Mesodermal cell (in vitro differentiated cells): ENCODE measurements at regions not wholly inside any gene's neighbourhood (a gene's known extent, or its start where the extent isn't known, plus 50 kb on each side); places are given as distances from the start of the nearest gene placed in this dataset.

Source experiments
- H3K27ac ChIP-seq: 2 replicates; pipeline ENCODE4 v1.7.0; 2013; ENCODE audit warnings: mild to moderate bottlenecking, low read depth, low read length, moderate library complexity; ENCODE audit not compliant: severe bottlenecking
- H3K36me3 ChIP-seq: 2 replicates; pipeline ENCODE4 v1.7.1; 2013; ENCODE audit warnings: mild to moderate bottlenecking, low read length, moderate library complexity; ENCODE audit not compliant: control insufficient read depth, insufficient read depth
- H3K4me1 ChIP-seq: one replicate; pipeline ENCODE4 v1.7.1; 2013; ENCODE audit warnings: mild to moderate bottlenecking, low read length; ENCODE audit not compliant: insufficient read depth, control insufficient read depth, poor library complexity, severe bottlenecking
- H3K4me3 ChIP-seq: 2 replicates; pipeline ENCODE4 v1.7.0; 2013; ENCODE audit warnings: low read length, control low read depth, mild to moderate bottlenecking; ENCODE audit not compliant: insufficient read depth, poor library complexity, severe bottlenecking; ENCODE audit errors: extremely low read depth
- H3K9me3 ChIP-seq: 2 replicates; pipeline ENCODE4 v1.7.1; 2013; ENCODE audit warnings: mild to moderate bottlenecking, low read length, moderate library complexity; ENCODE audit not compliant: control insufficient read depth
- WGBS, 2 experiments: methylation state at CpG; one replicate each; pipeline ENCODE4 v1.1.5; 2013; ENCODE audit warnings: missing lambda C conversion rate in 2 of 2; ENCODE audit not compliant: insufficient coverage in 2 of 2; 5-methylcytosine and 5-hydroxymethylcytosine counted together

DNA sequence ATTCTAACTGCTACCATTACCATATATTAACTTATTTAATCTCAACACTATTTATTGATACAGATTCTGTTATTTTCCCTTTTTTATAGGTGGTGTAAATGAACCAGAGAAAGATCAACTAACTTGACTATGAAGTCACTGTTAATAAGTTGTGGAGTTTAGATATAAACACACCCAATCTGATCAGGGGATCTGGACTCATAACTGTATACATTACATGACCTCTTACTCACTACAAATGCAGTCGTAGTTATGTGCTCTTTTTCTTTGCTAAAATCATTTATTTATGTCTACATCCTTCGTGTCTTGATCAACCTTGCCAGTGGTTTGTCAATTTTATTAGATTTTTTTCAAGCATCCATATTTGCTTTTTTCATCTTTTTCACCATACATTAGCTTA lies 614.8 kb upstream of the FAM241A start:
- no peaks in the 10 kb centered on the region for H3K36me3 ChIP-seq
- H3K4me1 ChIP-seq: no peaks in the 10 kb centered on the region
- no peaks in the 10 kb centered on the region for H3K9me3 ChIP-seq
- no peak overlapping the region for H3K4me3 ChIP-seq
- H3K27ac ChIP-seq: no peak overlapping the region
- WGBS, 2 experiments: 89% methylated on average over 2 of the region's 2 CpGs; no CpG with 5 or more reads in 1 of the 2 experiments

DNA sequence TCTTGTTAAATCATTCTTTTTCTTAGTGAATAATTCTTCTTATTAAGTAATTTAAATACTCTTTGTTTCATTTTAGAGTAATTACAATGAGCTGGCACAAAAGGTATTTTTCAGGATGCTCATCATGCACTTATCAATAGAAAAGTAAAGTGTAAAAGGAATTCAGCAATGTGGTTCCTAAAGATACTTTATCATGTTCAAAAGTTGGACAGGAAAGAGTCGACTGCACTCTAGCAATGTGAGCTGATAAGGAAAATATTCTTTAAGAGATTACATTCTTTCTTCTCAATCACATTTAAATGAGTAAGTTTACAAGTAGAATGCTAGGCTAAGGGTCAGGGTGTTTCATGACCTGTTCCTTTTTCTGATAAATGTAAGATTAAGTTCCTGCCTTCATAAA lies 609.5 kb upstream of the FAM241A start:
- Histone ChIP-seq H3K4me3 (no peak overlapping the region), H3K36me3 (no peaks in the 10 kb centered on the region), H3K9me3 (no peaks in the 10 kb centered on the region), H3K4me1 (peaks cover 6% of the 10 kb centered on the region), H3K27ac (no peak overlapping the region)
- WGBS, 2 experiments: no CpG with 5 or more reads among the region's 1 CpG

DNA sequence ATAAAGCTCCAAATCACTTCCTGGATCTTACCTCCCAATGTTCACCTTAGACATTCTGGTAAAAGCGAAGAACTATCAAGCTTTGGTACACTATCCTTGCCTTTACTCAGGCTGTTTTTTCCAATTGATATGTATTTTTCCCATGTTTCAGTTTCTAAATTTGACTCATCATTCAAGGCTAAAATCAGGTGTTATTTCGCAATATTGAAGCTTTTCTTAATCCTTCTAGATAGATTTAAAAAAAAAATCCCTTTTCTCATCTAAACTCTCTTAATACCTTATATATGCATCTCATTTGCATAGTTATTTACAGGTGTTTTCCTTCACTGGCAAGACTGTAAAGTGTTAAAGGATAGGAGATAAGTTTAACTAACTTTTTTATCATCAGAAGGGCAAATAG lies 608.1 kb upstream of the FAM241A start:
- Histone ChIP-seq H3K4me3 (no peak overlapping the region), H3K27ac (no peak overlapping the region), H3K4me1 (peaks cover 6% of the 10 kb centered on the region), H3K9me3 (no peaks in the 10 kb centered on the region), H3K36me3 (no peaks in the 10 kb centered on the region)
- 100% methylated on average over 1 to 2 of the region's 2 CpGs for WGBS, 2 experiments

DNA sequence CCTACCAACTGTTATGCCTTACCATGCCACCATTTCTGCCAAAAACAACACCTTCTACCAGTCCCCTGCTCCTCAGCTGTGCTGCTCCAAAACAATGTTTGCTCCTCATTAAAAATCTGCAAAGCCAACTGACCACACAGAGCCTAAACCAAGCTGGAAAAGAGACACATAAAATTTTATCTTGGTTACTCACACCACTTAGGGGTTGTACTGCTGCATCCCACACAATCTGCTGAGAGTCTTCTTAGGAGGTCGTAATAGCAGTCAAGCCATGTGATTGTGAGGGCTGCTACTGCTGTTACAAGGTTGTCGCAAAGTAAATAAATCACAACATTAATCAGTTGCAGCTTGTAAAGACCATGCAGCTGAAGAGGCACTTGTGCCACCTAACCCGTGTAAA lies 607.4 kb upstream of the FAM241A start:
- 86 to 100% methylated on average over 2 of the region's 3 CpGs for WGBS, 2 experiments
- Histone ChIP-seq H3K4me1 (peaks cover 6% of the 10 kb centered on the region), H3K9me3 (no peaks in the 10 kb centered on the region), H3K36me3 (no peaks in the 10 kb centered on the region), H3K4me3 (no peak overlapping the region), H3K27ac (peak overlapping the region; percentile 29)

DNA sequence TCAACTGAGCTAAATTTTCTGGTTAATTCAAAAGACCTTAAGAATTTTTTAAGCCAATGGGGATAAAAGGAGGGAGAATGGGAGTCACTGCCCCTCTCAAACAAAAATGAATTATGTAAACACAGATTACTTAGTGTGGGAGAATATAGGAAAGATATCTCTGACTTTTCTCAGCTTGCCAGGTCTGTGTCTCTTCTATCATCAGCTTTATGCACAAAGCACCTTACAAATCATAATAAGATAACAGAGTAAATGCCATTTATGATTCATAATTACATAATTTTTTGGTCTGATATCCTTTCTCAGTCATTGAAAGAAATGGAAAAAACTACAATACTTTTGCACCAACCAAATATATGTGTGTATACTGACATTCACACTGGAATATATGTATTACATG lies 604.6 kb upstream of the FAM241A start:
- no peak overlapping the region for H3K27ac ChIP-seq
- H3K36me3 ChIP-seq: no peaks in the 10 kb centered on the region
- no peaks in the 10 kb centered on the region for H3K9me3 ChIP-seq
- peaks cover 6% of the 10 kb centered on the region for H3K4me1 ChIP-seq
- no peak overlapping the region for H3K4me3 ChIP-seq

DNA sequence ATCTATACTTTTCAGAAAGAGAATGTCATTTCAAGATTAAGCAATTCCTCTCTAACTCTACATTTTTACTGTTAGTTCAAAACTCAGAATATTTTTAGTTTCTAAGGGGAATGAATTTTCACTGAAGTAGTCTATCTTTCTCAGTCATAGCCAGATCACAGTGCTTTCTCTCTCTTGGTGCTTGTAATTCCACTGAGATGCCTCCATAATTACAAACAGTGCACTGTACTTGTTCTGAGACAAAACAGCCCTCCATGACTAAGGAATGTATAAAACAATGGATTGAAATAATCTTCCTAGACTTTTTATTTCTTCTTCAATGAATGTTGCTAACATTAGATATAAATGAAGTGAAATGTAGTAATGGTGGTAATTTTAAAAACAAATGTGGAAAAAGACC lies 603.2 kb upstream of the FAM241A start:
- Histone ChIP-seq H3K36me3 (no peaks in the 10 kb centered on the region), H3K4me3 (no peak overlapping the region), H3K4me1 (peaks cover 6% of the 10 kb centered on the region), H3K9me3 (no peaks in the 10 kb centered on the region), H3K27ac (no peak overlapping the region)

DNA sequence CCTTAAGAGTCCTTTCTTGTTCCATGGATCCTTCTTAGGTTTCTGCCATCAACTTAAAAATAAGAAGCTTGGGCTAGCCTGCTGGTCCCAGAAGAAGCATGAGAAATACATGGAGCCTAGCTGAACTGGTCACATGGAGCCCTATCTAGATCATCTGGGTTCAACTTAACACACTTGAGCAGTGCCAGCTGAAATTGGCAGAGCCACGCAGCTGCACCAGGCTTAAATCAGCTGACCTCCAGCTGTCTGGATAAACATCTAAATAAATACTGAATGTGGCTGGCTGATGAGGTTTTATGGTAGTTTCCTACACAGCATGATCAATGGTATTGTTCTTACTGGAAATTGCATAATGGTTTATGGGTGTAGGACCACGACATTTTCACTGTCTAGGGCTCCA lies 598.4 kb upstream of the FAM241A start:
- H3K9me3 ChIP-seq: no peaks in the 10 kb centered on the region
- WGBS, 2 experiments: 55 to 88% methylated on average over 1 to 2 of the region's 2 CpGs
- no peak overlapping the region for H3K4me3 ChIP-seq
- H3K4me1 ChIP-seq: no peaks in the 10 kb centered on the region
- H3K36me3 ChIP-seq: no peaks in the 10 kb centered on the region
- H3K27ac ChIP-seq: no peak overlapping the region

DNA sequence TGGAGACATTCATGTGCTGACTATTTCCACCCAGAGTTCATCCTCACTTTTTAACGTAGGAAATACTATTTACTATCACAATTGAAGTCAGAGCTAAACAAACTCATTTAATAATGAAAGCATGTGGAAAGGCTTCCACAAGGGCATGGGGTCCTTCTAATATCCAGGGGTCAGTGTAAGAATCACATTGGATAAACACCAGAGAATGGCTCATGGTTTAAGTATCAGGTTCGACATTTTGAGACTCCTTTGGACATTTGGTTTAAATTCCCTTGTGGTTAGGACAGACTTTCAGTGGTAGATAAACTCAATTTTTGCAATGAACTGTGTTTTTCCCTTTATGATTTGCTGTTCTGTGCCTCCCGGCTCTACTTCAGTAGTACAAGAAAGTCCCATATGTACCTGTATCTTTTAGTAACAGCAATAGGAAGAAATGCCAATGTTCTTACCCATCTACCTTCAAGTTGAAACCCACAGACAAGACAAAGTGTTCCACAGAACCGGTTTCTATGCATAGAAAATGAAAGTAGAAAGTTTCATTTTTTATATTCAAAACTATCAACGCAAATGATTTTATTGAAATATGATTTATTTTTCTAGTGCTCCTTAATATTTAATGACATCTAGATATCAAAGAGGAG lies 589.0 kb upstream of the FAM241A start:
- Histone ChIP-seq H3K36me3 (no peaks in the 10 kb centered on the region), H3K4me1 (no peaks in the 10 kb centered on the region), H3K9me3 (no peaks in the 10 kb centered on the region), H3K27ac (no peak overlapping the region), H3K4me3 (no peak overlapping the region)
- WGBS, 2 experiments: 73 to 91% methylated on average over 1 of the region's 5 CpGs

DNA sequence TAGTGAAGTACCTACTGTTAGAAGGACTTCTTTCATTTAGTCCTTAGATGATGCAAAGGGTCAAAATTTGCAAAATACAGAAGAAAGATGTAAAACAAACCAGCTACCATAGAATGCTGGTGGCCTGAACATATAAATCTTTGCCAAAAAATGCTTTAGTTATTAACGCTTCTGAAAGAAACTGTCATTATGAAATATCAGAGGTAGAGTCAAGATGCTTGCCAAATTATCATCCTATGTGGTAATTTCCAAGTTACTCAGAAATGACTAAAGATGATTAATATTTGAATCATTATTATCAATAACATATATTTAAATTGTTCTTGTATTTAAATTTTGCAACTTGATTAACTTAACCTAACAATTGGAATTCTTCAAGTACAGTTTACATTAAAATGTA lies 588.4 kb upstream of the FAM241A start:
- no peak overlapping the region for H3K27ac ChIP-seq
- 100% methylated on average over 1 of the region's 1 CpG for WGBS, 2 experiments
- no peak overlapping the region for H3K4me3 ChIP-seq
- H3K9me3 ChIP-seq: no peaks in the 10 kb centered on the region
- no peaks in the 10 kb centered on the region for H3K4me1 ChIP-seq
- H3K36me3 ChIP-seq: no peaks in the 10 kb centered on the region

DNA sequence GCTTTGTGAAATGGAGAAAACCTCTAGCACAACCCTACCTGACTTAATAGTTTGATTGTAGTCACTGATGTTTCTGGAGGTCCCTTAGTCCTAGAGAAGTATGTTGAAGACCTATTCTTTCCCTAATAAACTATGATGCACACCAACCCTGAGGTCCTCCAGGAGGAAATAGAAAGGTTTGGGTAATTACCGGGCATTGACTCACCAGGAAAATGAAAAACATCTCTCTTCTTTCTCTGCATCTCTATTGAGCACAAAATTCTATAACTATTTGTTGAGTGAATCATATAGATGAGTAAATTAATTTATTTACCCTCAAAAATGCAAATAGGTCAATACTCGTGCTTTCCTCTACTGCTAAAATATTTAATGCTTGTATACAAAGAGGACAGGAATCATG lies 582.4 kb upstream of the FAM241A start:
- H3K4me1 ChIP-seq: no peaks in the 10 kb centered on the region
- no peaks in the 10 kb centered on the region for H3K36me3 ChIP-seq
- no CpG with 5 or more reads among the region's 2 CpGs for WGBS, 2 experiments
- H3K27ac ChIP-seq: no peak overlapping the region
- H3K4me3 ChIP-seq: no peak overlapping the region
- H3K9me3 ChIP-seq: peaks cover 6% of the 10 kb centered on the region

DNA sequence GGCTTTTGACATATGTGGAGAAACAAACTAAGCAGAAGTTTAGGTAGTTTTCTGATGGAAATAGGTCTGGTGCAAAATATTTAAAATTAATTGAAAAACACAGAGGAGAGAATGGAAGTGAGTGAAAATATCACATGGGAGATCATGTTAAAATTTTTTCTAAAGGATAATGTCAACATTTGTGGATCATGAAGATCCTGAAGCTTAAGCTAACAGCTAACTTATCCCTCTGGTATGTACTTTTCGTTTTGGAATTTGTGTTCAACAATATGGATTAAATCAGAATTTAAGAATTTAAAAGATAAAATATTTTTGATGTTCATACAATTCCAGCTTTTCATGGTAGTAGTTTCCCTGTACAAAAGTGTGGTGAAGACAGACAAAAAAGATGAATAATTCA lies 572.8 kb upstream of the FAM241A start:
- WGBS, 2 experiments: no CpG with 5 or more reads among the region's 1 CpG
- Histone ChIP-seq H3K4me3 (no peak overlapping the region), H3K9me3 (no peaks in the 10 kb centered on the region), H3K27ac (no peak overlapping the region), H3K36me3 (no peaks in the 10 kb centered on the region), H3K4me1 (no peaks in the 10 kb centered on the region)
